Hepatocyte (in vitro differentiated cells): ENCODE measurements at regions not wholly inside any gene's neighbourhood (a gene's known extent, or its start where the extent isn't known, plus 50 kb on each side); places are given as distances from the start of the nearest gene placed in this dataset.
A peak's percentile ranks its signal among the peaks of the same experiment; 100 is the strongest.

Source experiments
- DNase-seq: peaks from one replicate; pipeline ENCODE4 v3.0.0-alpha.2; 2016; ENCODE audit warnings: low spot score
- H2AFZ ChIP-seq: fragments of 200-600 bp; sonication (generic); 2 replicates; pipeline ENCODE4 v1.6.0; 2016; ENCODE audit warnings: antibody characterized with exemption, mild to moderate bottlenecking
- H3K27ac ChIP-seq: fragments of 200-600 bp; sonication (generic); 2 replicates; pipeline ENCODE4 v1.5.1; 2016; ENCODE audit warnings: mild to moderate bottlenecking
- H3K27me3 ChIP-seq: fragments of 200-600 bp; sonication (generic); 2 replicates; pipeline ENCODE4 v1.6.1; 2016
- H3K36me3 ChIP-seq: fragments of 200-600 bp; sonication (generic); replicated peaks from 2 replicates; pipeline ENCODE4 v1.5.1; 2016; ENCODE audit warnings: low read depth; ENCODE audit not compliant: insufficient read depth
- H3K4me1 ChIP-seq: fragments of 200-600 bp; sonication (generic); 2 replicates; pipeline ENCODE4 v1.5.1; 2016; ENCODE audit warnings: mild to moderate bottlenecking, moderate library complexity; ENCODE audit not compliant: insufficient read depth
- H3K4me2 ChIP-seq: fragments of 200-600 bp; sonication (generic); 2 replicates; pipeline ENCODE4 v1.6.0; 2016
- H3K4me3 ChIP-seq: fragments of 200-600 bp; sonication (generic); 2 replicates; pipeline ENCODE4 v1.5.1; 2016; ENCODE audit warnings: mild to moderate bottlenecking
- H3K79me2 ChIP-seq: fragments of 200-600 bp; sonication (generic); 2 replicates; pipeline ENCODE4 v1.6.0; 2017; ENCODE audit warnings: mild to moderate bottlenecking
- H3K9me2 ChIP-seq: fragments of 200-600 bp; sonication (generic); replicated peaks from 2 replicates; pipeline ENCODE4 v1.6.0; 2017; ENCODE audit warnings: mild to moderate bottlenecking; ENCODE audit not compliant: insufficient read depth
- H3K9me3 ChIP-seq: fragments of 200-600 bp; sonication (generic); 2 replicates; pipeline ENCODE4 v1.5.1; 2016; ENCODE audit warnings: low read depth, mild to moderate bottlenecking
- H4K20me1 ChIP-seq: fragments of 200-600 bp; sonication (generic); 2 replicates; pipeline ENCODE4 v1.6.0; 2016; ENCODE audit warnings: mild to moderate bottlenecking; ENCODE audit not compliant: insufficient read depth, poor library complexity, severe bottlenecking
- CTCF ChIP-seq: fragments of 200-600 bp; sonication (generic); IDR thresholded peaks from 2 replicates; pipeline ENCODE4 v1.5.1; 2016; ENCODE audit warnings: antibody characterized with exemption, mild to moderate bottlenecking; ENCODE audit not compliant: poor library complexity
- EZH2 ChIP-seq: fragments of 200-600 bp; sonication (generic); IDR thresholded peaks from 2 replicates; pipeline ENCODE4 v1.6.1; 2016; ENCODE audit warnings: antibody characterized with exemption, mild to moderate bottlenecking, borderline replicate concordance
- EZH2phosphoT487 ChIP-seq: fragments of 200-600 bp; sonication (generic); IDR thresholded peaks from one replicate; pipeline ENCODE4 v1.6.1; 2018; ENCODE audit warnings: antibody characterized with exemption, mild to moderate bottlenecking, low read depth, moderate library complexity; ENCODE audit not compliant: unreplicated experiment, severe bottlenecking
- WGBS: methylation state at CpG from one replicate; pipeline ENCODE4 v1.1.6; 2016; ENCODE audit warnings: low lambda C conversion rate; ENCODE audit errors: missing lambda C conversion rate; 5-methylcytosine and 5-hydroxymethylcytosine counted together

DNA sequence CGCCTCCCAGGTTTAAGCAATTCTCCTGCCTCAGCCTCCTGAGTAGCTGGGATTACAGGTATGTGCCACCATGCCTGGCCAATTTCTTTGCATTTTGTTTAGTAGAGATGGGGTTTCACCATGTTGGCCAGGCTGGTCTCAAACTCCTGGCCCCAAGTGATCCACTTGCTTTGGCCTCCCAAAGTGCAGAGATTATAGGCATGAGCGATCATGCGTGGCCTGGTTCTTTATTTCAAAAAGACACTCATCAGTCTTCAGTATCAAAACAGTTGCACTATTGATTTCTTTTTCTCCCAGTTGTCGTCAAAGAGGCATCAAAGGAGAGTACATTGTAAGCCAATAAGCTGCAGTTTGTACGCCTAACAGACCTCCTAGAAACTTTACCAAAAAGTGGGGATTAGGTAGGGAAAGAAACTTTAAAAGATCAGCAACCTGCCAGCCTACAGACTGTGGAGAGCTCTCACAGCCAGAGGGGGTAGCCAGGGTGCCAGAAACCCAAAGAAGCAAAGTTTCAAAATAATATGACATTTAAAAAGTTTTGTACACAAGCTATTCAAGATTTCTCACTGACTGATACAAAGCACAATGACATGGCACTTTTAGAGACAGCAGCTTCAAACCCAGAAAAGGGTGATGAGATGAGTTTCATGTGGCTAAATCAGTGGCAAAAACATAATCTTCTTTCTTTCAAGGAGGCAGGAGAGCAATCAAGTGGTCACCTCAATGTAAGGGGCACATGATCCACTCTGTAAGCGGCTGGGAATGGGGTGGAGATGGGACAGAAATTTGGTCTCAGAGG is 83.0 kb upstream of the RALY start:
- Histone ChIP-seq H3K9me3 (no peaks in the 10 kb centered on the region), H3K4me2 (no peak overlapping the region), H3K4me1 (peaks cover 20% of the 10 kb centered on the region), H3K9me2 (no peaks in the 10 kb centered on the region), H3K79me2 (no peaks in the 10 kb centered on the region), H4K20me1 (no peaks in the 10 kb centered on the region), H3K4me3 (no peak overlapping the region), H3K36me3 (no peaks in the 10 kb centered on the region), H3K27ac (no peak overlapping the region), H2AFZ (no peak overlapping the region), H3K27me3 (no peaks in the 10 kb centered on the region)
- no peak for DNase-seq
- no peak for TF ChIP-seq EZH2phosphoT487
- no peak for TF ChIP-seq CTCF
- no peak for TF ChIP-seq EZH2
- WGBS = 97% methylated on average over 6 of the region's 6 CpGs

- Histone ChIP-seq H3K4me3 (no peak overlapping the region), H3K27ac (no peak overlapping the region), H3K27me3 (no peaks in the 10 kb centered on the region), H3K79me2 (no peaks in the 10 kb centered on the region), H3K9me3 (no peaks in the 10 kb centered on the region), H2AFZ (no peak overlapping the region), H3K9me2 (no peaks in the 10 kb centered on the region), H4K20me1 (no peaks in the 10 kb centered on the region), H3K4me1 (peaks cover 3% of the 10 kb centered on the region), H3K36me3 (no peaks in the 10 kb centered on the region), H3K4me2 (no peak overlapping the region)
- no peak for DNase-seq
- 74% methylated on average over 4 of the region's 4 CpGs for WGBS
- no peak for TF ChIP-seq EZH2
- no peak for TF ChIP-seq CTCF
- no peak for TF ChIP-seq EZH2phosphoT487
Measured at GRCh38 chr20:33914919-33915318, 78.8 kb upstream of the RALY start.

DNA sequence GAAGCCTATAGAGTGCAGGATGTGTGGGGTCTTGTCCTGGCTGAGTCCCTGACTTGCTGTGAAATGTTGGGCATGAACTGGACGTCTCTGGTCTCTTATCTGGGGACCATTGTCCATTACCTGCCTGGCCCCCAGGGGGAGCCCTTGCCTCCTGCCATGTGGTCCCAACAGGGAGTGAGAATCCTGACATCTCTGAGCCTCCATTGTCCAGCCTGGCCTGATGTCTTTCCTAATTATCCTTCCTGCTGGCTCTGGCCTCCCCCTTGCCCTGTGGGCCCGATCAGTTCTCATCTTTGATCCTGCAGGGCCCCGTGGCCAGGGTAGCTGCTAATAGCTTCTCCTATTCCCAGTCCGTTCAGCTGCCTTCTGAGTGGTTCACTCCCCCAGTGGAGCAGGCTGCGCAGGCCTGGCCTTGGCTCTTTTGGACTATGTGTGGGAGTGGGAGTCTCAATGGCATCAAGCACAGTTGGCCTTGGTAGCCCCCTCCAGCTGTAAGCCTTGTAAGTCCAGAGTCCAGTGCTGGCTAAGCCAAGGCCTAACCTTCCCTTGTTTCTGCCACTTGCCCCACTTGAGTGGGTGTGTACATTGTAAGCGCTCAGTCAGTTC is 77.9 kb upstream of the RALY start:
- no peaks in the 10 kb centered on the region for H3K79me2 ChIP-seq
- H3K4me1 ChIP-seq = no peaks in the 10 kb centered on the region
- no peak overlapping the region for H3K4me2 ChIP-seq
- DNase-seq = peak; percentile 13
- H4K20me1 ChIP-seq = no peaks in the 10 kb centered on the region
- no peak overlapping the region for H3K4me3 ChIP-seq
- no peak overlapping the region for H3K27ac ChIP-seq
- no peaks in the 10 kb centered on the region for H3K27me3 ChIP-seq
- 86% methylated on average over 6 of the region's 6 CpGs for WGBS
- no peak overlapping the region for H2AFZ ChIP-seq
- TF ChIP-seq EZH2phosphoT487 (no peak), CTCF (peak; percentile 25), EZH2 (no peak)
- H3K9me3 ChIP-seq = no peaks in the 10 kb centered on the region
- no peaks in the 10 kb centered on the region for H3K9me2 ChIP-seq
- H3K36me3 ChIP-seq = no peaks in the 10 kb centered on the region
